GM18867 (cell line): ENCODE measurements at regions not wholly inside any gene's neighbourhood (a gene's known extent, or its start where the extent isn't known, plus 50 kb on each side); places are given as distances from the start of the nearest gene placed in this dataset.
A peak's percentile ranks its signal among the peaks of the same experiment; 100 is the strongest.

Experiments used
- ATAC-seq: cut with Tn5 transposase; IDR thresholded peaks from one replicate; pipeline ENCODE4 v1.9.1; 2021; ENCODE audit warnings: mild to moderate bottlenecking, moderate library complexity; ENCODE audit not compliant: unreplicated experiment

- ATAC-seq, result no peak
Observed at GRCh38 chr6:14250573-14250972, 133.0 kb downstream of the CD83 start.

- no peak for ATAC-seq
Observed at GRCh38 chr6:14252271-14252850, 134.8 kb downstream of the CD83 start.

GRCh38 chr6:14254505-14254904, 136.9 kb downstream of the CD83 start:
- peak; percentile 92 for ATAC-seq

- ATAC-seq, result no peak
Observed at GRCh38 chr6:14255916-14256315, 138.3 kb downstream of the CD83 start.

GRCh38 chr6:14258117-14258516, 140.5 kb downstream of the CD83 start:
- ATAC-seq, result no peak

GRCh38 chr6:14258695-14259593, 141.4 kb downstream of the CD83 start:
- no peak for ATAC-seq

- ATAC-seq, result no peak
Observed at GRCh38 chr6:14259594-14260152, 142.1 kb downstream of the CD83 start.

- ATAC-seq, result no peak
Observed at GRCh38 chr6:14260839-14261238, 143.3 kb downstream of the CD83 start.

- ATAC-seq, result no peak
Observed at GRCh38 chr6:14263881-14264424, 146.4 kb downstream of the CD83 start.

- ATAC-seq, result no peak
Observed at GRCh38 chr6:14265049-14266021, 147.8 kb downstream of the CD83 start.

GRCh38 chr6:14266266-14266665, 148.7 kb downstream of the CD83 start:
- no peak for ATAC-seq

- no peak for ATAC-seq
Observed at GRCh38 chr6:14267885-14268660, 150.5 kb downstream of the CD83 start.

GRCh38 chr6:14269436-14269835, 151.9 kb downstream of the CD83 start:
- no peak for ATAC-seq

GRCh38 chr6:14270142-14270893, 152.7 kb downstream of the CD83 start:
- ATAC-seq, result no peak

GRCh38 chr6:14270925-14271788, 153.6 kb downstream of the CD83 start:
- ATAC-seq, result no peak

- no peak for ATAC-seq
Observed at GRCh38 chr6:14271789-14272736, 154.5 kb downstream of the CD83 start.

GRCh38 chr6:14272737-14273085, 155.1 kb downstream of the CD83 start:
- no peak for ATAC-seq
